Smooth muscle cell (in vitro differentiated cells): ENCODE measurements at regions not wholly inside any gene's neighbourhood (a gene's known extent, or its start where the extent isn't known, plus 50 kb on each side); places are given as distances from the start of the nearest gene placed in this dataset.

Source experiments
- DNase-seq: peaks from one replicate; lab custom pipeline; 2025; ENCODE audit not compliant: unreplicated experiment; lab: John Stamatoyannopoulos, UW
- H2AFZ ChIP-seq: fragments of 200-600 bp; sonication (generic); 2 replicates; pipeline ENCODE4 v1.6.0; 2016; ENCODE audit warnings: antibody characterized with exemption, low read depth, mild to moderate bottlenecking
- H3F3A ChIP-seq: fragments of 200-600 bp; sonication (generic); 2 replicates; pipeline ENCODE4 v1.6.0; 2017; ENCODE audit warnings: antibody characterized with exemption, low read depth
- H3K27ac ChIP-seq: fragments of 200-600 bp; sonication (generic); 2 replicates; pipeline ENCODE4 v1.5.1; 2016; ENCODE audit warnings: low read depth, mild to moderate bottlenecking
- H3K27me3 ChIP-seq: fragments of 200-600 bp; sonication (generic); 2 replicates; pipeline ENCODE4 v1.6.1; 2016; ENCODE audit warnings: low read depth, mild to moderate bottlenecking
- H3K36me3 ChIP-seq: fragments of 200-600 bp; sonication (generic); 2 replicates; pipeline ENCODE4 v1.5.1; 2016; ENCODE audit warnings: low read depth
- H3K4me1 ChIP-seq: fragments of 200-600 bp; sonication (generic); 2 replicates; pipeline ENCODE4 v1.5.1; 2016; ENCODE audit warnings: low read depth
- H3K4me2 ChIP-seq: fragments of 200-600 bp; sonication (generic); 2 replicates; pipeline ENCODE4 v1.6.0; 2016; ENCODE audit warnings: mild to moderate bottlenecking
- H3K4me3 ChIP-seq: fragments of 200-600 bp; sonication (generic); 2 replicates; pipeline ENCODE4 v1.5.1; 2016; ENCODE audit warnings: mild to moderate bottlenecking
- H3K79me2 ChIP-seq: fragments of 200-600 bp; sonication (generic); 2 replicates; pipeline ENCODE4 v1.6.0; 2016; ENCODE audit warnings: low read depth, mild to moderate bottlenecking
- H3K9ac ChIP-seq: fragments of 200-600 bp; sonication (generic); 2 replicates; pipeline ENCODE4 v1.6.0; 2016; ENCODE audit warnings: low read depth
- H3K9me3 ChIP-seq: fragments of 200-600 bp; sonication (generic); replicated peaks from 2 replicates; pipeline ENCODE4 v1.5.1; 2016; ENCODE audit warnings: low read depth
- H4K20me1 ChIP-seq: fragments of 200-600 bp; sonication (generic); 2 replicates; pipeline ENCODE4 v1.6.0; 2016; ENCODE audit warnings: low read depth
- CTCF ChIP-seq: fragments of 200-600 bp; sonication (generic); IDR thresholded peaks from 2 replicates; pipeline ENCODE4 v1.5.1; 2017; ENCODE audit warnings: borderline replicate concordance, mild to moderate bottlenecking, antibody characterized with exemption; ENCODE audit not compliant: insufficient read depth, poor library complexity, severe bottlenecking
- WGBS: methylation state at CpG from one replicate; pipeline ENCODE4 v1.1.7; 2016; ENCODE audit warnings: low lambda C conversion rate; 5-methylcytosine and 5-hydroxymethylcytosine counted together

- Histone ChIP-seq H3K4me3 (no peak overlapping the region), H4K20me1 (no peaks in the 10 kb centered on the region), H3K4me1 (peaks cover 12% of the 10 kb centered on the region), H2AFZ (peak overlapping the region; percentile 57), H3K27ac (peak overlapping the region; percentile 43), H3K9ac (no peak overlapping the region), H3F3A (peaks cover 11% of the 10 kb centered on the region), H3K9me3 (no peaks in the 10 kb centered on the region), H3K79me2 (no peaks in the 10 kb centered on the region), H3K27me3 (no peaks in the 10 kb centered on the region), H3K36me3 (no peaks in the 10 kb centered on the region), H3K4me2 (peak overlapping the region; percentile 54)
- TF ChIP-seq CTCF: no peak
- WGBS: 52% methylated on average over 8 of the region's 8 CpGs
- no peak for DNase-seq
These were observed 91.7 kb downstream of the TMX1 start for GRCh38 chr14:51331486-51332367.

GRCh38 chr14:51333299-51333698, 93.3 kb downstream of the TMX1 start:
- Histone ChIP-seq H2AFZ (no peak overlapping the region), H3K36me3 (no peaks in the 10 kb centered on the region), H3K27ac (peak overlapping the region; percentile 62), H3K4me3 (no peak overlapping the region), H4K20me1 (no peaks in the 10 kb centered on the region), H3F3A (peaks cover 6% of the 10 kb centered on the region), H3K9me3 (no peaks in the 10 kb centered on the region), H3K79me2 (no peaks in the 10 kb centered on the region), H3K27me3 (no peaks in the 10 kb centered on the region), H3K9ac (no peak overlapping the region), H3K4me2 (no peak overlapping the region), H3K4me1 (peaks cover 5% of the 10 kb centered on the region)
- no peak for DNase-seq
- TF ChIP-seq CTCF: no peak
- 92% methylated on average over 4 of the region's 4 CpGs for WGBS

GRCh38 chr14:51333901-51334521, 94.0 kb downstream of the TMX1 start:
- no peak overlapping the region for H3K9ac ChIP-seq
- no peak overlapping the region for H3K4me3 ChIP-seq
- DNase-seq: no peak
- no peaks in the 10 kb centered on the region for H4K20me1 ChIP-seq
- no peak overlapping the region for H3K4me2 ChIP-seq
- H3K79me2 ChIP-seq: no peaks in the 10 kb centered on the region
- no peak overlapping the region for H2AFZ ChIP-seq
- H3F3A ChIP-seq: no peaks in the 10 kb centered on the region
- peak overlapping the region; percentile 62 for H3K27ac ChIP-seq
- no peaks in the 10 kb centered on the region for H3K4me1 ChIP-seq
- TF ChIP-seq CTCF: no peak
- 81% methylated on average over 1 of the region's 1 CpG for WGBS
- no peaks in the 10 kb centered on the region for H3K27me3 ChIP-seq
- no peaks in the 10 kb centered on the region for H3K9me3 ChIP-seq
- H3K36me3 ChIP-seq: no peaks in the 10 kb centered on the region
